Superior temporal gyrus (tissue), 1 donor: ENCODE measurements at regions not wholly inside any gene's neighbourhood (a gene's known extent, or its start where the extent isn't known, plus 50 kb on each side); places are given as distances from the start of the nearest gene placed in this dataset.

ENCODE experiments used
- DNase-seq: peaks from one replicate; pipeline ENCODE4 v3.0.0-alpha.2; 2016; ENCODE audit errors: extremely low spot score

GRCh38 chr2:29974086-29974485, 52.7 kb upstream of the ALK start:
- no peak for DNase-seq

- DNase-seq, result no peak
Measured at GRCh38 chr2:29977284-29977683, 55.9 kb upstream of the ALK start.

- DNase-seq, result no peak
Measured at GRCh38 chr2:29981402-29981801, 60.0 kb upstream of the ALK start.

- no peak for DNase-seq
Measured at GRCh38 chr2:29983308-29983707, 61.9 kb upstream of the ALK start.

- no peak for DNase-seq
Measured at GRCh38 chr2:29987146-29987545, 65.8 kb upstream of the ALK start.

- DNase-seq, result no peak
Measured at GRCh38 chr2:29990129-29990528, 68.7 kb upstream of the ALK start.

- no peak for DNase-seq
Measured at GRCh38 chr2:29991086-29991485, 69.7 kb upstream of the ALK start.

GRCh38 chr2:29995241-29995640, 73.9 kb upstream of the ALK start:
- no peak for DNase-seq

- DNase-seq, result no peak
Measured at GRCh38 chr2:30003128-30003527, 81.7 kb upstream of the ALK start.

GRCh38 chr2:30022444-30023071, 101.2 kb upstream of the ALK start:
- DNase-seq, result no peak

- DNase-seq, result no peak
Measured at GRCh38 chr2:30024281-30024680, 102.9 kb upstream of the ALK start.

- peak; percentile 74 for DNase-seq
Measured at GRCh38 chr2:30026091-30027055, 105.0 kb upstream of the ALK start.

- no peak for DNase-seq
Measured at GRCh38 chr2:30029804-30030203, 108.4 kb upstream of the ALK start.

- no peak for DNase-seq
Measured at GRCh38 chr2:30030361-30030760, 109.0 kb upstream of the ALK start.

GRCh38 chr2:30031184-30031583, 109.8 kb upstream of the ALK start:
- DNase-seq, result no peak

GRCh38 chr2:30034052-30034775, 112.6 kb upstream of the YPEL5 start:
- no peak for DNase-seq

- no peak for DNase-seq
Measured at GRCh38 chr2:30037016-30037415, 109.8 kb upstream of the YPEL5 start.

GRCh38 chr2:30038419-30038818, 108.4 kb upstream of the YPEL5 start:
- DNase-seq, result no peak

GRCh38 chr2:30039101-30039500, 107.7 kb upstream of the YPEL5 start:
- DNase-seq, result no peak

GRCh38 chr2:30040147-30040546, 106.7 kb upstream of the YPEL5 start:
- no peak for DNase-seq

- DNase-seq, result no peak
Measured at GRCh38 chr2:30041884-30042283, 104.9 kb upstream of the YPEL5 start.

- DNase-seq, result no peak
Measured at GRCh38 chr2:30046396-30046795, 100.4 kb upstream of the YPEL5 start.

GRCh38 chr2:30046979-30047378, 99.8 kb upstream of the YPEL5 start:
- DNase-seq, result no peak
